Liver (tissue), 8 donors: ENCODE measurements at regions not wholly inside any gene's neighbourhood (a gene's known extent, or its start where the extent isn't known, plus 50 kb on each side); places are given as distances from the start of the nearest gene placed in this dataset.

Experiments used
- DNase-seq: peaks from one replicate; pipeline ENCODE4 v3.0.0-alpha.2; 2017; ENCODE audit warnings: low spot score
- H3K27ac ChIP-seq, 2 donors: one replicate each; pipeline ENCODE4 v1.7.0; 2013; ENCODE audit warnings: inconsistent platforms in 2 of 2, low read length in 2 of 2, control low read depth in 1 of 2, low read depth in 1 of 2, mild to moderate bottlenecking in 1 of 2
- H3K27me3 ChIP-seq, 4 donors: one replicate each; pipeline versions ENCODE4 v1.6.1 to v1.7.0; 2013; ENCODE audit warnings: low read length in 3 of 4, inconsistent platforms in 1 of 4, mild to moderate bottlenecking in 1 of 4, moderate library complexity in 1 of 4; ENCODE audit not compliant: control insufficient read depth in 4 of 4, insufficient read depth in 4 of 4
- H3K36me3 ChIP-seq, 4 donors: one replicate each; pipeline versions ENCODE4 v1.6.1 to v1.7.0; 2013; ENCODE audit warnings: low read length in 3 of 4, mild to moderate bottlenecking in 3 of 4, low read depth in 1 of 4, moderate library complexity in 1 of 4; ENCODE audit not compliant: control insufficient read depth in 4 of 4, insufficient read depth in 3 of 4
- H3K4me1 ChIP-seq, 4 donors: one replicate each; pipeline versions ENCODE4 v1.6.1 to v1.7.0; 2013; ENCODE audit warnings: low read length in 3 of 4, mild to moderate bottlenecking in 3 of 4, moderate library complexity in 1 of 4; ENCODE audit not compliant: control insufficient read depth in 4 of 4, insufficient read depth in 4 of 4
- H3K4me3 ChIP-seq, 3 donors: one replicate each; pipeline versions ENCODE4 v1.6.1 to v1.7.0; 2013; ENCODE audit warnings: low read length in 3 of 3, control low read depth in 1 of 3, low read depth in 1 of 3, mild to moderate bottlenecking in 1 of 3
- H3K9ac ChIP-seq, 2 donors: one replicate each; pipeline ENCODE4 v1.7.0; 2013; ENCODE audit warnings: low read length in 2 of 2, mild to moderate bottlenecking in 2 of 2, moderate library complexity in 2 of 2, control low read depth in 1 of 2, low read depth in 1 of 2
- H3K9me3 ChIP-seq, 4 donors: one replicate each; pipeline versions ENCODE4 v1.6.1 to v1.7.0; 2013; ENCODE audit warnings: low read length in 3 of 4; ENCODE audit not compliant: control insufficient read depth in 4 of 4
- ATF3 ChIP-seq: IDR thresholded peaks from 2 replicates; pipeline ENCODE4 v1.6.1; 2016; ENCODE audit warnings: antibody characterized with exemption
- CTCF ChIP-seq: fragments of 150-350 bp; IDR thresholded peaks from 2 replicates; pipeline ENCODE4 v1.5.1; 2017; ENCODE audit warnings: improper control_type of control experiment, low read depth, low read length; ENCODE audit not compliant: missing input control
- EGR1 ChIP-seq, 2 donors: IDR thresholded peaks; 2 replicates each; pipeline ENCODE4 v1.6.1; 2016 to 2018; ENCODE audit warnings: antibody characterized with exemption in 2 of 2, low read depth in 2 of 2
- FOXA1 ChIP-seq: IDR thresholded peaks from 2 replicates; pipeline ENCODE4 v1.6.1; 2016; ENCODE audit warnings: antibody characterized with exemption
- GABPA ChIP-seq, 2 donors: IDR thresholded peaks in 1 of 2; conservative IDR thresholded peaks in 1 of 2; 2 replicates each; pipeline ENCODE4 v1.6.1; 2016; ENCODE audit warnings: antibody characterized with exemption in 2 of 2, mild to moderate bottlenecking in 1 of 2, moderate library complexity in 1 of 2
- HNF4A ChIP-seq, 2 donors: conservative IDR thresholded peaks; 2 replicates each; pipeline ENCODE4 v1.6.1; 2016; ENCODE audit warnings: antibody characterized with exemption in 2 of 2, mild to moderate bottlenecking in 2 of 2
- HNF4G ChIP-seq: IDR thresholded peaks from 2 replicates; pipeline ENCODE4 v1.6.1; 2016; ENCODE audit warnings: antibody characterized with exemption
- JUND ChIP-seq, 2 donors: IDR thresholded peaks; 2 replicates each; pipeline ENCODE4 v1.6.1; 2016; ENCODE audit warnings: antibody characterized with exemption in 2 of 2
- MAX ChIP-seq: IDR thresholded peaks from 2 replicates; pipeline ENCODE4 v1.6.1; 2016; ENCODE audit warnings: antibody characterized with exemption
- RAD21 ChIP-seq, 2 donors: IDR thresholded peaks; 2 replicates each; pipeline ENCODE4 v1.6.1; 2016; ENCODE audit warnings: antibody characterized with exemption in 2 of 2, mild to moderate bottlenecking in 2 of 2
- RXRA ChIP-seq, 2 donors: IDR thresholded peaks; 2 replicates each; pipeline ENCODE4 v1.6.1; 2017 to 2018; ENCODE audit warnings: antibody characterized with exemption in 2 of 2, mild to moderate bottlenecking in 1 of 2
- SP1 ChIP-seq: IDR thresholded peaks from 2 replicates; pipeline ENCODE4 v1.6.1; 2018; ENCODE audit warnings: antibody characterized with exemption, mild to moderate bottlenecking
- TAF1 ChIP-seq: conservative IDR thresholded peaks from 2 replicates; pipeline ENCODE4 v1.6.1; 2016; ENCODE audit warnings: antibody characterized with exemption, mild to moderate bottlenecking
- YY1 ChIP-seq: IDR thresholded peaks from 2 replicates; pipeline ENCODE4 v1.6.1; 2016; ENCODE audit warnings: antibody characterized with exemption, mild to moderate bottlenecking
- ZBTB33 ChIP-seq: IDR thresholded peaks from 2 replicates; pipeline ENCODE4 v1.6.1; 2016; ENCODE audit warnings: antibody characterized with exemption
- WGBS: extraction: QIAGEN DNeasy Blood & Tissue Kit; methylation state at CpG from one replicate; pipeline ENCODE4 v1.1.7; 2013; 5-methylcytosine and 5-hydroxymethylcytosine counted together
- donor health status: healthy.
- donor health status: healthy.
- donor health status: healthy.
- donor health status: healthy.
- donor health status: healthy.

GRCh38 chr1:2969011-2969844 lies 52.0 kb upstream of the ACTRT2 start (continued):
- TF ChIP-seq ZBTB33 (no peak), TAF1 (no peak)

- TF ChIP-seq HNF4G (no peak), SP1 (no peak), TAF1 (no peak), ZBTB33 (no peak), MAX (no peak), CTCF (no peak), RAD21 (IDR thresholded peaks at IDR 0.05) (no peak), GABPA (IDR thresholded peaks at IDR 0.05 in 1 of 2, conservative IDR thresholded peaks at IDR 0.05 in 1 of 2) (no peak), EGR1 (IDR thresholded peaks at IDR 0.05; ENCODE audit: low read depth in 2 of 2) (no peak), RXRA (IDR thresholded peaks at IDR 0.05) (no peak), YY1 (no peak)
- Histone ChIP-seq H3K27me3 (no peaks in the 10 kb centered on the region), H3K4me1 (no peaks in the 10 kb centered on the region), H3K9ac (no peak overlapping the region), H3K27ac (no peak overlapping the region), H3K9me3 (peaks cover 0 to 3% (median 0%) of the 10 kb centered on the region in 4 donors), H3K36me3 (no peaks in the 10 kb centered on the region), H3K4me3 (no peak overlapping the region)
- DNase-seq = no peak
- WGBS = 82% methylated on average over 23 of the region's 23 CpGs
Measured at GRCh38 chr1:2969845-2970291, 51.4 kb upstream of the ACTRT2 start.

- H3K27me3 ChIP-seq = no peaks in the 10 kb centered on the region
- H3K9me3 ChIP-seq = no peaks in the 10 kb centered on the region
- no peak overlapping the region for H3K4me3 ChIP-seq
- DNase-seq = no peak
- H3K27ac ChIP-seq = no peak overlapping the region
- TF ChIP-seq HNF4A (conservative IDR thresholded peaks at IDR 0.05) (no peak), ZBTB33 (no peak), HNF4G (no peak), ATF3 (no peak), TAF1 (no peak), FOXA1 (no peak), JUND (IDR thresholded peaks at IDR 0.05) (no peak), GABPA (IDR thresholded peaks at IDR 0.05 in 1 of 2, conservative IDR thresholded peaks at IDR 0.05 in 1 of 2) (no peak), CTCF (no peak)
- no peak overlapping the region for H3K9ac ChIP-seq
- WGBS = 90% methylated on average over 23 of the region's 23 CpGs
- no peaks in the 10 kb centered on the region for H3K36me3 ChIP-seq
- H3K4me1 ChIP-seq = no peaks in the 10 kb centered on the region
Measured at GRCh38 chr1:2970311-2971071, 50.8 kb upstream of the ACTRT2 start.
